HS-27A (cell line): ENCODE measurements at regions not wholly inside any gene's neighbourhood (a gene's known extent, or its start where the extent isn't known, plus 50 kb on each side); places are given as distances from the start of the nearest gene placed in this dataset.
"Not testable (repeated sequence)": the region's sequence is repeated elsewhere in the genome, so short reads cannot be mapped to it uniquely, and the experiment has no call there.

ENCODE experiments used
- DNase-seq: peaks from one replicate; pipeline ENCODE4 v3.0.0-alpha.2; 2012; ENCODE audit warnings: low read depth, missing footprints

DNA sequence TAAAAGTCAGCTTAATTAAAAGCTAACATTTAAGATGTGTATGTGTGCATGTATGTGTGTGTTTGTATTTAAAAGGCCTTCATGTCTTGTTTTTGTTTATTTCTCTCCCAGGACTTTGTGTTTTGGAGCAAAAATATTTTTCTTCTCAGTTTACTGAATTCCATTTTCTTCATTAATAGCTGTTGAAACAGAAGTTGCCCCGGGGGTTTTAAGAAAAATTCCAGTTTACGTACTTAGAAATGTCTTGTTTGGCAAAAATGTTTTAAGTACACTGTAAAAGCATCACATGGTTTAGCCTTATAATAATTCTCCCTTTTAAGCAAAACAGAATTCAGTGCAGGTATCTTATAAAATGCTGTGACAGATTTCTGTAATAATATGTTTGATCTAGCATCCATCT lies 1233.0 kb upstream of the NRXN1 start:
- DNase-seq: no peak

DNA sequence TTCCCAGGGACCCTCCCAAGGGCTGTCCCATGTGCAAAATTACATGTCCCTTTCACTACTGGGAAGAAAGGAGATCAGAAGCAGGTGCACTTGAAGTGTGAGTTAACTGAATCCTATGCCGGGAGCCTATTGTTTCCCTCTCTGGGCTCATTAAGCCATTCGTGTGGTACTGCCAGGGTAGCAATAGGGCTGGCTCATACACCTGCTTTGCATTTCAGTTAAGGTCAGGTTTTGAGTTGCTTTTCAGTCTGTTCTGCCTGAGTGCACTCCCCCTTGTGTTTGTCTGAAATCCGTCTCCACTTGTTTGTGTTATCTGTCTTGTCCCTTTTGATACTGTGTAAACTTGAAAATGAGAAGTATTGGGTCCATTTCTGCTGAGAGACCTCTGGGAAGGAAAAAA lies 1232.6 kb upstream of the NRXN1 start:
- no peak for DNase-seq

DNA sequence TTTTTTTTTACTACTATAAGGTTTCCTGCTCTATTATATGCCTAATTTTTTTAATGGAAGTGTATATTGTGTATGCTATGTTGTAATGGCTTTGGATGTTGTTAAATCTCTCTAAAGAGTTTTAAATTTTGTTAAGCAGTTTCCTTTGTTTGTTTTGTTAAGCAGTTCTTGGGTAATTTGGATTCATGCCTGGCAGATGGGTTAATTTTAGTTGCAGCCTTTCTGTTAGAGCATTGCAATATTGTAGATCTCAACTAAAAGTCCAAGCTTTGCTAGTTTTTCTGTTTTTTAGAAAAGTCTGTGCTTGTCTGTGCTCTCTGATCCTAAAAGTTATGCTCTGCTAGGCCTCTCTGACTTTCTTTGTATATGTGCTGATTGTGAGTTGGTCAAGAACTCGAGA lies 1229.0 kb upstream of the NRXN1 start:
- DNase-seq: no peak

DNA sequence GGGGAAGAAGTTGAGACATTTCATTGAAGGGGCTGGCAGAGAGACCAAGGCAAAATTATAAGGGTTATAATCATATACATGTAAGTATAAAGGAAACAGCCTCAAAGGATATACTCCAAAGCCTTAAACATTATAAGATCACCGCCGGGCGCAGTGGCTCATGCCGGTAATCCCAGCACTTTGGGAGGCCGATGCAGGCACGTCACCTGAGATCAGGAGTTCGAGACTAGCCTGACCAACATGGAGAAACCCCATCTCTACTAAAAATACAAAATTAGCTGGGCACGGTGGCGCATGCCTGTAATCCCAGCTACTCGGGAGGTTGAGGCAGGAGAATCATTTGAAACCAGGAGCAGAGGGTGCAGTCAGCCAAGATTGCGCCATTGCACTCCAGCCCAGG lies 1227.0 kb upstream of the NRXN1 start:
- not testable (repeated sequence) for DNase-seq

DNA sequence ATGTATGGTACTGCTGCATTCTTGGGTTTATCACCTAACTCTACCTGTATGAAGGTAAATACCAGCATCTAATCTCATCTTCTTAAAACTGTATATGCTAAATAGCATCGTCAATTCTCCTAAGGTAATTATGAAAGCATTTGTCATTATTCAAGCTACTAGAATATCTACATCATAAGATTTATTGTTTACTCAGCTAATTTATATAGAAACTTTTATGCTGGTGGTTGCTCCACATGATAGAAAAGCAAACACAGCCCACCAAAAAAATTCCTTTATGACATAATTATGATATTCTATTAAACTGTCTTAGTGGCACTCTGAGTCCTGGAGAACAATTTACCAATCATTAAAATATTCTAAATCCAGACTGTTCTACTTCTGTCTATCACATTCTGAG lies 1226.1 kb upstream of the NRXN1 start:
- DNase-seq: no peak

DNA sequence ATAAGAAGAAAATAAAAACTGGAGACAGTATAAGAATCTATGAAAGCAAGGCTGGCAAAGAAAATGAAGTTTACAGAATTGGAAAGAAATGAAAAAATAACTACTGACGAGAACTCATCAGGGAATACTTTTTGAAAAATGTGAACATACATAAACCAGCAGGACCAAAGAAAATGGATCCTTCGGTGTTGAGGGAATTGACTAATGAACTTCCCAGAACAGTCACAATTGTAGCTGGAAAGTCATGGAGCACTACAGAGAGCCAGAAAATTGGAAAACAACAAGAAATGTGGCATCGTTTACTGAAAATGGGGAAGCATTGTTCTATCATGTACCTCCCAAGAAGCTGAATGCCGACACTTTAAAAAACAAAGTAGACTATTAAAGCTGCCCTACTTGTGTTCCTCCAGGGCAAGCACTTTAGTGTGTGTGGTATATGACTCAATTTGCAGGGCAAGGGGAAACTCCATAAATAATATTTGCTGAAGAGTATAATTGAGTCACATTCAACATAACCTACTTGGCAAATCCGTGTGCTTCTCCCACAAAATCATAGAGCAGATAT lies 1221.6 kb upstream of the NRXN1 start:
- no peak for DNase-seq

DNA sequence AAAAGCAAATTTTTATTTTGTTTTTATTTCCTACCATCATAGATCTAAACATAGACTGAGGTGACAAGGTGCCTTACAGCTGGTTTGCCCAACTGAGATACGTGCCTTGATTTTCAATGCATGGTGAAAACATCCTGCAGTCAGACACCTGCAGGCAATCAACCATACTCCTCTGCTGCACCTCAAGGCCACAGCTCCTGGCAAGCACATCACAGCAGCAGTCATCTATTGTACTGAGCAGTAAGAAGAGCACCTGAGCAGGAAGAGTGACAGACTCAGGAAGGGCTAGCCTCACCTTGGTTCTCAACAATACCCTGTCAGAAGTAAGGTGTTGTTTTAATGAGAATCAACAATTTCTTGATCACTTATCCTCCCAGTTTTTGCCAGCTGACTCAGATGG lies 1206.8 kb upstream of the NRXN1 start:
- DNase-seq: no peak

DNA sequence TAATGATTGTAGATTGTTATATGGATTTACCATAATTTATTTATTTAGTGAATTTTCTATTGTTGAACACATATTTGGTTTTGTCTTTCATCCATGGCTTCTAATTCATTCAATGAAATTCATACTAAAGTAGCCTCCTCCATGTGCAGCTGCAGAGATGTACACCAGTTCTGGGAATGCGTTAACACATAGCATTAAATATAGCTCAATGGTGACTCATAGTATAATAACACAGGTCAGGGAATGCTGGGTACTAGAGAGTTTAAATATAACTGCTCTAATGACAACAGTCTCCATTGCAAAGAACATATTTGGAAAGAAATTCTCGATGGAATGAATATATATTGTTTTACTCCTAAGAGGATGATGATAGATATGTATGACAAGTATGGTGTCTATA lies 1190.2 kb upstream of the NRXN1 start:
- DNase-seq: peak; percentile 23

DNA sequence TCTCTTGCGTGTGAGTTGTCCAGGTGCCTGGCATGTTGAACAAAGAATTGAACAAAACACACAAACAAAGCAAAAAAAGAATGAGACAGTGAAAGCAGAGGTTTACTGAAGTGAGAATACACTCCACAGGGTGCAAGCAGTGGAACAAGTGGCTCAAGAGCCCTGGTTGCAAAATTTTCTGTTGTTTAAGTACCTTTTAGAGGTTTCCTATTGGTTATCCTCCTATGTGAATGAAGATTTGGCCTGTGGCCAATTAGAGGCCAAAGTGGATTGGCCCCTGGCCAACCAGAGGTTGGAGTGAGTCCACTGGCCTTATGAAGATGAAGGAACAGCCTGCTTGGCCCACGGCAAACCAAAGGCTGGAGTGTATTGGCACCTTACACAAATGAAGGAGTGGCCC lies 1188.5 kb upstream of the NRXN1 start:
- no peak for DNase-seq

DNA sequence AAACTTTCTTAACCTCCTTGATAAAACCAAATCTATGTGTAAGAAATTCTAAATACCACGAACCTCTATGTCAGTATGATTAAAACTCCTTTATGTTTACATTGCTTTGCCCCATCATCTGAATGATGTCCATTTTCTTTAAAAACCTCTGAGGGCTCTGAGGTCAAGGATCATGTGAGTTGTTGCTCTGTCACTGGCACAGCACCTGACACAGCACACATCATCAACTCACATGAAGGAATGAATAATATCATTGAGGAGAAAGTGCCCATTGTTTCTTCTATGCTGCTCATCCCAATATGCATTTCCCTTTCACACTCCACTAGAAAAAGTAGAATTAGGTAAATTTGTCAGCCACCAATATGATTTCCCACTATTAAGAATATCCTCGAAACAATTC lies 1178.7 kb upstream of the NRXN1 start:
- DNase-seq: no peak

DNA sequence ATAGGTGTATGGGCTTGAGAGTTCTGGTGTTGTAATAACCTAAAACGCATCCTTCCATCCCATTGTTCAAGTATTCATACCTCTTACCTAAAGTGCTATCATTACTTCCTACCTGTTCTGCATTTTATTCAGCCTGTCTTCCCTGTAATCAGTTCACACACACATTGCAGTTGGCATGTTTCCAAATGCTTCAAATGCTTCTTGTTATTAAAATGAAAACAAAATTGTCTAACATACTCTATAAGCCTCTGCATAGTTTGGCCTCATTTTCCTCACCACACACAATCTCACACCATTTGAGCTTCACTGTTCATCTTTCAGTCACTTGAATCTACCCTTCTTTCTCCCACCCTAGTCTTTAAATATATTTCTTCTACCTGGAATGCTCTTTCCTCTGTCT lies 1178.2 kb upstream of the NRXN1 start:
- no peak for DNase-seq

DNA sequence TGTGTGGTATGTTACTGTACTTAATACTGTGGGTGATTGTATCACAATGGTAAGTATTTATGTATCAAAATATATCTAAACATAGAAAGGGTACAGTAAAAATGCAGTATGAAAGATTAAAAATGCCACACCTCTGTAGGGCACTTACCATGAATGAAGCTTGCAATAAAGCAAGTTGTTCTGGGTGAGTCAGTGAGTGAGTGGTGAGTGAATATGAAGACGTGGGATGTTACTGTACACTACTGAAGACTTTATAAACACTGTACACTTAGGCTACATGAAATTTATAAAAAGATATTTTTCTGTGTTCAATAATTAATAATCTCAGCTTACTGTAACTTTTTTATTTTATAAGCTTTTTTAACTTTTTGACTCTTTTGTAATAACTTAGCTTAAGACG lies 1162.4 kb upstream of the NRXN1 start:
- DNase-seq: no peak

DNA sequence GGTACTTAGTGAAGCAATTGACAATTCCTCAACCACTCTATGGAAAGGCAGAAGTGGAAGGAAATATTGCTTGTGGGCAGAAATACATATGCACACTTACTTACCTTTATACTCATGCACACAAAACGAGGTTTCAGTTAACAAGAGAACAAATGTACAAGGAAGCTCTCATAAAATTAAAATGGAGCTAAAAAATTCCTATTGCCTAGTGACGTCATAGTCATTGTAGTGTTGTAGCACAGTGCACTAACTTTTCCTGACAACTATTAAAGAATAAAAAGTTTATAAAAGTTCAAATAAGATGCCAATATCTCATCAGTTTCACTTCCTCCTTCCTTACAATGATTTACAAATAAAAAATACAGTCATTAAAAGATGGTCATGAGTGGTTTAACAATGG lies 1161.9 kb upstream of the NRXN1 start:
- DNase-seq: no peak

DNA sequence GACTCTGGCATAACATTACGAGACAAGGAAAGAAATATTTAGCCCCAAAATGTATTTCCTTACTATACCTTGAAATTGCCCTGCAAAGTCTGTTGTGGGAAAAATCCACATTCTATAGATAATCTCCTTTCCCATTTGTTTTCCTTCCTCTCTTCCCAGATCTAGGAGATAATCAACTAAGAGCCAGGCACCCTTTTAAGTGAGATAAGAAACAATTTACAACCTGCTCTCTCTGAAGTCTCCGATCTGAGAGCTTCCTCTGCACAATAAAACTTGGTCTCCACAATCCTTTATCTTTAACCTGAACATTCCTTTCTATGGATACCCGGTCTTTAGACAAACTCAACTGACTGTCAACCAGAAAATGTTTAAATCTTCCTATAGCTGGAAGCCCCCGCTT lies 1160.7 kb upstream of the NRXN1 start:
- no peak for DNase-seq

DNA sequence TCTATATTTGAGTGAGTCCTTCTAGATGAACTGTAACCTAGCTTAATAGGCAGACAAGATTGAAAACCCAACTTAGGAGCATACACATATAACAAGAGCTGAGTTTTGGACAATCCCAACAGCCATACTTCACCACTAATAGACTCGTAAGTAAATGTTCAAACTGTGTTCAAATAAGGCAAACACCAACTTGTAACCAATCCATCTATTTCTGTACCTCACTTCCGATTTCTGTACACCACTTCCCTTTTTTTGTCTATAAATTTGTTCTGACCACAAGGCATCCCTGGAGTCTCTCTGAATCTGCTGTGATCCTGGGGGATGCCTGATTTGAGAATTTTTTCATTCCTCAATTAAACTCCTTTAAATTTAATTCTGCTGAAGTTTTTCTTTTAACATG lies 1149.1 kb upstream of the NRXN1 start:
- no peak for DNase-seq

DNA sequence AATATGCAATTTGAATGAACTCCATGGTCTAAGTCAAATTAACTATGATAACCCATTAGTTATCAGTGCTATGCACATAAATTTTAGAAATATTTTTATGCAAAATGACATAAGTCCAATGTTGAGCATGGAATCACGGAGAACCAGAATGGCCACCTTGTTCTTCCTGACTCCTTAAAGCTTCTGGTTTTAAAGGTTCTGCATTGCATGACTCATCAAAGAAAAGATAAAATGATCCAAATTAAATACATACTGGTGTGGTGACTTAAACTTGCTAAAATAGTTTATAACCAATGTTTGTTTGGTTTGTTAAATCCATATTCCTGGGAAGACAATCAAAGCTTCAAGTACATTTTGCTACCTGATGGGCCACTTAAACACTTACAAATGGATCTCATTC lies 1146.9 kb upstream of the NRXN1 start:
- DNase-seq: no peak

DNA sequence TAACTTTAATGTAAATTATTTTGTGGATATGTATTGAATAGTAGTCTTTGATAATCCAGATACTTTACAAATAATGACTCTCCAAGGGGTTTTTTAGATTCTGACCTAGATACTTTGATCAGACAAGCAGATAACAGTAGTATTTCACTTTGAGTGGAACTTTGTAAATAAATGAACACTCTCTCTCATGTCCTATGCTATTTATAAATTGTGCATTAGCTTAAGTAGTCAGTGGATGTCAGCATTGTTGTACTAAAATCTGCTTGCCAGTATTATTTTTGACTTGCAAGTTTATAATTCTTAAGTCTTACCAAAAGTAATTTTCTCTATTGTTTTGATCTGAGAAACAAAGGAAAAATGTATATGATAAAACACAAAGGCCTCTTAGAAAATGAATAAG lies 1113.1 kb upstream of the NRXN1 start:
- no peak for DNase-seq

DNA sequence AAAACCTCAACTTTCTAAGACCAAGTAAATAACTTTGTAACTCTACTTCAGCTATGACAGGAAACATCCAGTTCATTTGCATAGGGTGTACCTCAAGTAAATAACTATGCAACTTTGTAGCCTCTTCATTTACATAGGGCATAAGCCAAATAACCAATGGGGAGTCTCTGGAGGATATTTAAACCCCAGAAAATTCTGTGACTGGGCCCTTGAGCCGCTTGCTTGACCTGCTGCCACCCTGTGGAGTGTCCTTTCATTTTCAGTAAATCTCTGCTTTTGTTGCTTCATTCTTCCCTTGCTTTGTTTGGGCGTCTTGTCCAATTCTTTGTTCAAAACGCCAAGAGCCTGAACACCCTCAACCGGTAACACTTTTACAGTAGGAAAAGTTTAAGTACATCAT lies 1112.7 kb upstream of the NRXN1 start:
- DNase-seq: no peak

DNA sequence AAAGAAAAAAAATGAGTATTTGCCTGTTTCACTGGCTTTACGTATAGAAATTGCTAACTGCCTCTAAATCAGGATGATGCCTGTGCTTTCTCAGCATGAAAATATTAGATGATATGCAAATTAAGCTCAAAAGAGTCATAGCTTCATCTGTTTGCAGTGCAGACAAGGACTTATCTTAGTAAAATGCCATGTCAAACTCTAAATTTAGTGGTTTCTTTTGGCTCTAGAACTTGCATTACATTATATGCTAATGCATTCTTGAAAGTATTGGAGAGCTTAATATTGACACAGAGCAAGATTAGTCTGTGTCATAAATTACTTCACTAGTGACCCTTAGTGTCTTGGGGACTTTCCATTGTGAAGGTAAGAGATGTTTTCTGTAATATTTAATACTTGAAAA lies 1109.1 kb upstream of the NRXN1 start:
- no peak for DNase-seq

DNA sequence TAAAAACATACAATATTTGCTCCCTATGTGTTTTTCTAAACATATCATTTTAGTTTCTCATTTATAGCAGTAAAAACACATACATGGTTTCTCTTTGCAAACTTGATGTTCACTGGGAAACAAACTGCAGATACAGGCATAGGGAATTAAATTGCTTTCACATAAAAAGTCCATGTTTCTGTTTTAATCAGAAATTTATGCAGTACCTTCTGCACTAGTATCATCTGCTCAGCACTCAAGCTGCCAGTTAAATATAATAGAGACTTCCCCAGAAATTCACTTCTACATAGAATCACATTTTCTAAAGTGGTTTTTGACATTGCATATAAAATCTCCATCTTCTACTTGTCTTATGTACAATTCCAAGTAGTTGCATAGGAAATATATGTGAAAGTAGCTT lies 1107.3 kb upstream of the NRXN1 start:
- DNase-seq: no peak

DNA sequence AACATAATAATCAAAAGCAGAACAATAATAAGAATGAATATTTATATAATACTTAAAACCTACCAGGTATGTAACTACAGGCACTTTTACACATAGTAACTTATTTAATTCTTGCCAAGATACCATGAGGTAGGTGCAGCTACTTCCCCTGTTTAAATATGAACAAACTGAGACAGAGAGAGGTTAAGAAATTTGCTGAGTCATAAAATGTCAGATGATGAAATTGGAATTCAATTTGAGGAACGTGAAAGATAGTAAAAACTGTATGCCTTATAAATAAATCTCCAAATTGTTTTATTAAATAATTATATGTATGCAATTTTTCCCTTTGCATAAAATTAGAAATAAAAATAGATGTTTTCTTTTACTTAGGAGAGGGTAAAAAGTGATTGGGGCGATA lies 1103.3 kb upstream of the NRXN1 start:
- DNase-seq: no peak

DNA sequence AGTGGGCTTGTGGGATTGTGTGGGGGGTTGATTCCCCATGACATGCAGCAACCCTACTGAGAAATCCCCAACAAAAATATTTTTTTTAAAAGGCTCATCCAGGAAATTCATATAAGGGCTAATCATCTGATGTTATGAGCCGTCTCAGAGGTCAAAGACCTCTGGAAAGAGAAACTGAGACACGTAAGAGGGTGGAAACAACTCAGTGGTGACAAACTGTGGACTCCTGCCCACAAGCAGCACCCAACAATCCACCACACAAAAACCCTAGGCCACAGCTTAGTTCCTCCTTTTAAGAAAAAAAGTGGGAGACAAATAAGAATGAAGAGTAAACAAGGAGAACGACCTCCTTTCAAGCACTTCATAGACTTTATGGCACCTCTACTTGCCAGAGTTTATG lies 1096.1 kb upstream of the NRXN1 start:
- no peak for DNase-seq

DNA sequence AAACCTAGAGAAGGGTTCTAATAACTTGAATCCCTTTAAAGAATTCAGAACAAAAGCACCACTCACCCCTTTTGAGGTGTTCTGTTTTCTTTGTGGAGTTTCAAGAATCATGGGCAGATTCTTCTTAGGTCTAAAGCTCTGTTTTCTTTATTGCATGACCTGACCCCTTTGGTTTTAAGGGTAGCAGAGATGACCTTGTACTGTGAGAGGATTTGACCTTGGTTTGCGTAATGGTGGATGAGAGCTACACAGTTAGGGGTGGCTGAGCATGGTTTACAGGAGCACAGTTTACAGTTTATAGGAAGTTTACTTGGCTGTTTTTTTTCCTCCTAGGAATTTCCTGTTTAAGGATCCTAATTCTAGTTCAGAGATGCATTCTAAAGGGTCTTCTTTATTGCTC lies 1095.6 kb upstream of the NRXN1 start:
- DNase-seq: no peak

DNA sequence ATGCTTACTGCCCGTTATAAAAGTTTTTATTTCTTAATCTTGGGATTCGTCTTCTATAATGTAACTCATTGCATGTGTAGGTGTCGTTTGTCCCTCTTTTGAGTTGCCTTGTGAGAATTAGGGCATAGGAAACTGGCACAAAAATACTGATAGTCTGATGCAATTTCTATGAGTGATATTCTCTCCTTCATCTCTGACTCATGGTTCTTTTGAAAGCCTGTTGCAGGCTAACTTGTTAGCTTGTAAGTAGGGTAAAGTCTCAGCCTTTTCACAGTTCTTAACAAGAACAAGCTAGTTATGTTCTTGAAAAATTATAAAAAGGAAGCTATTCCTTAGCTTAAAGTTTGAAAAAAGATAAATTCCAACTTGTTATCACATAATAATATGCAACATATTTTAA lies 1085.4 kb upstream of the NRXN1 start:
- DNase-seq: no peak

DNA sequence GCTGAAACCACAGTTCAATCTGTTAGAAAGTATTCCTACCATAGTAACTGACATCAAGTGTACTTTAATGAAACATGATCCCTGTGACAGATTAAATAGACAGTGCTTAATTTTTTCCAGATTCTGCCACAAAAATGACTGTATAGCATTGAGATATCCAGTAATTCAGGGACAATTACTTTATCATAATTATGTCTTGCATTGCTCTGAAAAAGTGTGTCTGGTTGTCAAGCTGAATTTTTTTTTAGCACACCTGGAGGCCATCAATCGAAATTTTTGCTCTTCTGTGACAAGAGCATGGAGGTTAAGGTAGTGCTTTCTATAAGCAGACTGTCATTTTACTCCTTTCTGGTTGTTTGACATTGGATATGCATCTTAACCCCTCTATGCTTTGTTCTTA lies 1083.8 kb upstream of the NRXN1 start:
- DNase-seq: no peak
